ENCODE measurements at regions not wholly inside any gene's neighbourhood (a gene's known extent, or its start where the extent isn't known, plus 50 kb on each side); places are given as distances from the start of the nearest gene placed in this dataset.

DNA sequence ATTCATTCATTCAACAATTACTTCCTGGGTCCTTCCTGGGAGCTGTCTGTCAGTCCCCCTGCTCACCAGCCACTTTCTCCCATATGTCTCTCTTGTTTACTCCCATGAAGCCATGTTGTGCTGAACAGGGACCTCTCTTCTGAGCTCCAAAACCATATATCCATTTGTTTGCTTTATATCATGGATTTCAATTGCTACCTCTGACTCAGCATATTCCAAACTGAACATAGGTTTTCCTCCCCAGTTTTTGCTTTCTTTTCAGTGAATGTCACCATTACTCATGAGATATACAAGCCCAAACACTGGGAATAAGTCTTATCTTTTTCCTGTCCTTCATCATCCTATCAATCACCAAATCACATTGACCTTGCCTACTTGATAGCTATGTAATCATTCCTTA, 152.5 kb upstream of the P2RY1 start (continued):
- TF ChIP-seq, protein P1, sequence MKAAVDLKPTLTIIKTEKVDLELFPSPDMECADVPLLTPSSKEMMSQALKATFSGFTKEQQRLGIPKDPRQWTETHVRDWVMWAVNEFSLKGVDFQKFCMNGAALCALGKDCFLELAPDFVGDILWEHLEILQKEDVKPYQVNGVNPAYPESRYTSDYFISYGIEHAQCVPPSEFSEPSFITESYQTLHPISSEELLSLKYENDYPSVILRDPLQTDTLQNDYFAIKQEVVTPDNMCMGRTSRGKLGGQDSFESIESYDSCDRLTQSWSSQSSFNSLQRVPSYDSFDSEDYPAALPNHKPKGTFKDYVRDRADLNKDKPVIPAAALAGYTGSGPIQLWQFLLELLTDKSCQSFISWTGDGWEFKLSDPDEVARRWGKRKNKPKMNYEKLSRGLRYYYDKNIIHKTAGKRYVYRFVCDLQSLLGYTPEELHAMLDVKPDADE (IDR thresholded peaks at IDR 0.05): no peak
- TF ChIP-seq STAT1 (IDR thresholded peaks at IDR 0.05; ENCODE audit: unreplicated experiment): no peak
- TF ChIP-seq, protein P2, sequence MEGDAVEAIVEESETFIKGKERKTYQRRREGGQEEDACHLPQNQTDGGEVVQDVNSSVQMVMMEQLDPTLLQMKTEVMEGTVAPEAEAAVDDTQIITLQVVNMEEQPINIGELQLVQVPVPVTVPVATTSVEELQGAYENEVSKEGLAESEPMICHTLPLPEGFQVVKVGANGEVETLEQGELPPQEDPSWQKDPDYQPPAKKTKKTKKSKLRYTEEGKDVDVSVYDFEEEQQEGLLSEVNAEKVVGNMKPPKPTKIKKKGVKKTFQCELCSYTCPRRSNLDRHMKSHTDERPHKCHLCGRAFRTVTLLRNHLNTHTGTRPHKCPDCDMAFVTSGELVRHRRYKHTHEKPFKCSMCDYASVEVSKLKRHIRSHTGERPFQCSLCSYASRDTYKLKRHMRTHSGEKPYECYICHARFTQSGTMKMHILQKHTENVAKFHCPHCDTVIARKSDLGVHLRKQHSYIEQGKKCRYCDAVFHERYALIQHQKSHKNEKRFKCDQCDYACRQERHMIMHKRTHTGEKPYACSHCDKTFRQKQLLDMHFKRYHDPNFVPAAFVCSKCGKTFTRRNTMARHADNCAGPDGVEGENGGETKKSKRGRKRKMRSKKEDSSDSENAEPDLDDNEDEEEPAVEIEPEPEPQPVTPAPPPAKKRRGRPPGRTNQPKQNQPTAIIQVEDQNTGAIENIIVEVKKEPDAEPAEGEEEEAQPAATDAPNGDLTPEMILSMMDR (conservative IDR thresholded peaks at IDR 0.05; ENCODE audit: low read depth in 2 of 2): no peak
- TF ChIP-seq ZNF114 (CRISPR knock-in tag; IDR thresholded peaks at IDR 0.05): no peak
- no peak for TF ChIP-seq EZH2phosphoT487 (IDR thresholded peaks at IDR 0.05; ENCODE audit: unreplicated experiment)
- no peak for TF ChIP-seq POLR2AphosphoS5 (IDR thresholded peaks at IDR 0.05; ENCODE audit: low read depth)
- TF ChIP-seq NANOG (IDR thresholded peaks at IDR 0.05; ENCODE audit: borderline replicate concordance): no peak
- TF ChIP-seq CREB1 (CRISPR knock-in tag; IDR thresholded peaks at IDR 0.05; ENCODE audit: low read depth): no peak

DNA sequence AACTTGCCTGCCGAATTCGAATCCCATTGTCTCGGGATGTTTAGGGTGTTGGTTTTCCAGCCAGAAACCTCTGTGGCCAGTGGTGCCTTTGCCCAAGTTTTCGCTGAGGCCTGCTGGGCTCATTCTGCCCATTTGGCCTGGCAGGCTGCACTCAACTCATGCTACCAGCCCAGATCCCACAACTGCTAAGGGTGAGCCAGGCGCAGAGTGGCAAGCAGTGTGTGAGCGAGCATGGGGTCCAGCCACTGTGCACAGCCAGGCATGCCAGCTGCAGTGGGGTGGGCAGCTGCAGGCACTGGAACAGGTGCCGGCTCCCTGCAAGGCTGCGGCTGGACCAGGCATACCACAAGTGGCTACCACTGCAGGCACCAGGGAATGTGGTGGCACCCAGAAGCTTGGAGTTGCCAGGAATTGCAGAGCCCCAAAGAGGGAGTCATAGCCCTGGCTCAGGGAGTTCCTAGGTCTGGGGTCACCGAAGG, 151.4 kb upstream of the P2RY1 start:
- H3K27ac ChIP-seq (ENCODE audit: low read depth): no peak overlapping the region
- no peaks in the 10 kb centered on the region for H3K79me2 ChIP-seq (replicated peaks; ENCODE audit: insufficient read depth)
- no peak overlapping the region for H3K4me2 ChIP-seq
- no peaks in the 10 kb centered on the region for H3K4me1 Mint-ChIP-seq
- H3K4me1 ChIP-seq (ENCODE audit: insufficient read depth): no peaks in the 10 kb centered on the region
- peaks cover 12% of the 10 kb centered on the region for H3K9me3 Mint-ChIP-seq
- ATAC-seq: no peak
- DNase-seq (ENCODE audit: low spot score): no peak
- H4K20me1 ChIP-seq (replicated peaks; ENCODE audit: insufficient read depth): no peaks in the 10 kb centered on the region
- H3K4me3 ChIP-seq: no peak overlapping the region
- H3K9me2 ChIP-seq (ENCODE audit: insufficient read depth): peaks cover 8% of the 10 kb centered on the region; the same call in 1 of the 2 replicates
- no peaks in the 10 kb centered on the region for H3F3A ChIP-seq (replicated peaks; ENCODE audit: low read depth)
- no peaks in the 10 kb centered on the region for H3K27me3 ChIP-seq (ENCODE audit: insufficient read depth)
- H3K4me3 Mint-ChIP-seq: no peak overlapping the region
- no peak overlapping the region for H2AFZ ChIP-seq
- no peaks in the 10 kb centered on the region for H3K36me3 ChIP-seq (ENCODE audit: insufficient read depth)
- no peaks in the 10 kb centered on the region for H3K27me3 Mint-ChIP-seq (ENCODE audit: insufficient read depth, low read depth, poor library complexity)
- H3K36me3 Mint-ChIP-seq (ENCODE audit: low read depth): peaks cover 4% of the 10 kb centered on the region; the same call in 2 of the 3 replicates
- H3K27ac Mint-ChIP-seq: no peak overlapping the region
- TF ChIP-seq EZH2phosphoT487 (IDR thresholded peaks at IDR 0.05; ENCODE audit: unreplicated experiment) (no peak), JUNB (IDR thresholded peaks at IDR 0.05; ENCODE audit: unreplicated experiment) (no peak)
- TF ChIP-seq, protein P3, sequence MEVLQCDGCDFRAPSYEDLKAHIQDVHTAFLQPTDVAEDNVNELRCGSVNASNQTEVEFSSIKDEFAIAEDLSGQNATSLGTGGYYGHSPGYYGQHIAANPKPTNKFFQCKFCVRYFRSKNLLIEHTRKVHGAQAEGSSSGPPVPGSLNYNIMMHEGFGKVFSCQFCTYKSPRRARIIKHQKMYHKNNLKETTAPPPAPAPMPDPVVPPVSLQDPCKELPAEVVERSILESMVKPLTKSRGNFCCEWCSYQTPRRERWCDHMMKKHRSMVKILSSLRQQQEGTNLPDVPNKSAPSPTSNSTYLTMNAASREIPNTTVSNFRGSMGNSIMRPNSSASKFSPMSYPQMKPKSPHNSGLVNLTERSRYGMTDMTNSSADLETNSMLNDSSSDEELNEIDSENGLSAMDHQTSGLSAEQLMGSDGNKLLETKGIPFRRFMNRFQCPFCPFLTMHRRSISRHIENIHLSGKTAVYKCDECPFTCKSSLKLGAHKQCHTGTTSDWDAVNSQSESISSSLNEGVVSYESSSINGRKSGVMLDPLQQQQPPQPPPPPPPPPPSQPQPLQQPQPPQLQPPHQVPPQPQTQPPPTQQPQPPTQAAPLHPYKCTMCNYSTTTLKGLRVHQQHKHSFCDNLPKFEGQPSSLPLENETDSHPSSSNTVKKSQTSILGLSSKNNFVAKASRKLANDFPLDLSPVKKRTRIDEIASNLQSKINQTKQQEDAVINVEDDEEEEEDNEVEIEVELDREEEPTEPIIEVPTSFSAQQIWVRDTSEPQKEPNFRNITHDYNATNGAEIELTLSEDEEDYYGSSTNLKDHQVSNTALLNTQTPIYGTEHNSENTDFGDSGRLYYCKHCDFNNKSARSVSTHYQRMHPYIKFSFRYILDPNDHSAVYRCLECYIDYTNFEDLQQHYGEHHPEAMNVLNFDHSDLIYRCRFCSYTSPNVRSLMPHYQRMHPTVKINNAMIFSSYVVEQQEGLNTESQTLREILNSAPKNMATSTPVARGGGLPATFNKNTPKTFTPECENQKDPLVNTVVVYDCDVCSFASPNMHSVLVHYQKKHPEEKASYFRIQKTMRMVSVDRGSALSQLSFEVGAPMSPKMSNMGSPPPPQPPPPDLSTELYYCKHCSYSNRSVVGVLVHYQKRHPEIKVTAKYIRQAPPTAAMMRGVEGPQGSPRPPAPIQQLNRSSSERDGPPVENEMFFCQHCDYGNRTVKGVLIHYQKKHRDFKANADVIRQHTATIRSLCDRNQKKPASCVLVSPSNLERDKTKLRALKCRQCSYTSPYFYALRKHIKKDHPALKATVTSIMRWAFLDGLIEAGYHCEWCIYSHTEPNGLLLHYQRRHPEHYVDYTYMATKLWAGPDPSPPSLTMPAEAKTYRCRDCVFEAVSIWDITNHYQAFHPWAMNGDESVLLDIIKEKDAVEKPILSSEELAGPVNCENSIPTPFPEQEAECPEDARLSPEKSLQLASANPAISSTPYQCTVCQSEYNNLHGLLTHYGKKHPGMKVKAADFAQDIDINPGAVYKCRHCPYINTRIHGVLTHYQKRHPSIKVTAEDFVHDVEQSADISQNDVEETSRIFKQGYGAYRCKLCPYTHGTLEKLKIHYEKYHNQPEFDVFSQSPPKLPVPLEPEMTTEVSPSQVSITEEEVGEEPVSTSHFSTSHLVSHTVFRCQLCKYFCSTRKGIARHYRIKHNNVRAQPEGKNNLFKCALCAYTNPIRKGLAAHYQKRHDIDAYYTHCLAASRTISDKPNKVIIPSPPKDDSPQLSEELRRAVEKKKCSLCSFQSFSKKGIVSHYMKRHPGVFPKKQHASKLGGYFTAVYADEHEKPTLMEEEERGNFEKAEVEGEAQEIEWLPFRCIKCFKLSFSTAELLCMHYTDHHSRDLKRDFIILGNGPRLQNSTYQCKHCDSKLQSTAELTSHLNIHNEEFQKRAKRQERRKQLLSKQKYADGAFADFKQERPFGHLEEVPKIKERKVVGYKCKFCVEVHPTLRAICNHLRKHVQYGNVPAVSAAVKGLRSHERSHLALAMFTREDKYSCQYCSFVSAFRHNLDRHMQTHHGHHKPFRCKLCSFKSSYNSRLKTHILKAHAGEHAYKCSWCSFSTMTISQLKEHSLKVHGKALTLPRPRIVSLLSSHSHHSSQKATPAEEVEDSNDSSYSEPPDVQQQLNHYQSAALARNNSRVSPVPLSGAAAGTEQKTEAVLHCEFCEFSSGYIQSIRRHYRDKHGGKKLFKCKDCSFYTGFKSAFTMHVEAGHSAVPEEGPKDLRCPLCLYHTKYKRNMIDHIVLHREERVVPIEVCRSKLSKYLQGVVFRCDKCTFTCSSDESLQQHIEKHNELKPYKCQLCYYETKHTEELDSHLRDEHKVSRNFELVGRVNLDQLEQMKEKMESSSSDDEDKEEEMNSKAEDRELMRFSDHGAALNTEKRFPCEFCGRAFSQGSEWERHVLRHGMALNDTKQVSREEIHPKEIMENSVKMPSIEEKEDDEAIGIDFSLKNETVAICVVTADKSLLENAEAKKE (CRISPR knock-in tag; IDR thresholded peaks at IDR 0.05): no peak
- TF ChIP-seq, protein P2 (conservative IDR thresholded peaks at IDR 0.05; ENCODE audit: low read depth in 2 of 2): no peak
